ENCODE measurements at regions not wholly inside any gene's neighbourhood (a gene's known extent, or its start where the extent isn't known, plus 50 kb on each side); places are given as distances from the start of the nearest gene placed in this dataset.
A peak's percentile ranks its signal among the peaks of the same experiment; 100 is the strongest.
"Not testable (repeated sequence)": the region's sequence is repeated elsewhere in the genome, so short reads cannot be mapped to it uniquely, and the experiment has no call there.

DNA sequence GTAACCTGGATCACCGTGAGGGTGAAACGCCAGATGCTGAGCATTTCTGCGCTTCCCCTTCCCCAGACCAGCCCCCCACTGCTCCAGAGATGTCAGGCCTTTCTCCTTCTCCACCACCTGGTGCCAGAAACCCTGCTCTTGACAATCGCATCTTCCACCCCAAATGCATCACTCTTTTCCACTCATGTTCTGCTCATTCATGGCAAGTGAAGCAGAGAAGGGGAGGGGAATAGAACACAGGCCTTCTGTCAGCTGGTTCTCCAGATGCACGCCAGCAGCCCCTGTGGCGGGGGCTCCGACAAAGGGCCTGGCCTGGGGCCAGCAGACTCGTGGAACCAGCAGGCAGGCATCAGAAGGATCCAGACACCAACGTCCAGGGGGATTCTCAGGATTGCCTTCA lies 68.5 kb upstream of the SVIL start:
- Mint-ChIP-seq H3K36me3 (peaks cover 3% of the 10 kb centered on the region), H3K4me1 (ENCODE audit: low read depth) (peaks cover 38% of the 10 kb centered on the region), H3K27me3 (no peaks in the 10 kb centered on the region), H3K27ac (no peak overlapping the region), H3K4me3 (peak overlapping the region; percentile 32), H3K9me3 (peaks cover 9% of the 10 kb centered on the region)
- intact Hi-C loops (cut with micrococcal nuclease): no loop called here
- ChIA-PET POLR2A (no interaction called here), CTCF (interaction anchor here (1.6 kb wide), 1 partner anchor 33 kb away, joined by 8 read pairs; no protein-coding TSS in a partner anchor)
- no peak for DNase-seq

DNA sequence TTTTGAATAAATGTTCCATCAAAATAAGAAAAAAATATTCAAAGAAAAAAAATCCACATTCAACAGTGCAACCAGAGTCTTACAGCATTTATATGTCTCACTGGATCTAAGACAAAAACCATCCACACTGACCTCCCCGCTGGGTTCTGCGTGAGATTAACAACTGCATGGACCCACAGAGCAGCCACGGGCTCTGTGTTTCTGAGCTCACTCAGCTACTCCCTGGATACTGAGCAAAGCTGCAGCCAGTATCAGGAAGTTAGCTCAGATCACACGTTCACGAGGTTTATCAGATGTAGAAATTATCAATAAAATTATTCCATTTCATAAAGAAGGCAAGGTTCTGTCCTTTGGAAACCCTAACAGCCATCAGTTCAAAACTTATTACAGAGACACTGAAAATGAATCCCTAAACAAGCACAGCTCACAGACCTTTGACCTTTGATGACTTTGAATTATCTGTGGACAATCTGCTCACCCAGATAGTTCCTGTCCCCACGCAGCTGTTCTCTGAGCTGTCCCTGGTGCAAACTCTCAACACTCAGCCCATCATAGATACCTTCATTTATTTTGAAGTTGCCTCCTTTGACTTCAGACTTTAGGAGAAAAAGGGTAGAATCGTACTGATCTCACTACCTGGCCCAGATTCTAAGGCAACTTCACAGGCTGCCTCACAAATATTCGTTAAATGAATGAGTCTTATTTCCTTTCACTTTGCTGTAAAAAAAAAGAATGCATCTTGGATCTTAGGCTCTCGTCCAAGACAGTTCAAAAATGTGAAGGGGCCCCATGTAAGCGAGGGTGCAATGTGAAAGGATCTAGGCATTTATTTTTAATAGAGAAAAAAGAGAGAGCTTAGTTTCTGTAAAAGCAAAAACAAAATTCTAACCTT lies 67.7 kb upstream of the SVIL start:
- intact Hi-C loops (cut with micrococcal nuclease): no loop called here
- peaks cover 38% of the 10 kb centered on the region for H3K4me1 Mint-ChIP-seq (ENCODE audit: low read depth)
- POLR2A ChIA-PET: no interaction called here
- peaks cover 3% of the 10 kb centered on the region for H3K36me3 Mint-ChIP-seq
- no peak for DNase-seq
- H3K9me3 Mint-ChIP-seq: peaks cover 9% of the 10 kb centered on the region
- peak overlapping the region; percentile 53 for H3K27ac Mint-ChIP-seq
- CTCF ChIA-PET: interaction anchor here (1.0 to 1.6 kb wide), 2 partner anchors 34 to 119 kb away, joined by 3 to 8 read pairs; no protein-coding TSS in a partner anchor
- H3K27me3 Mint-ChIP-seq: no peaks in the 10 kb centered on the region
- H3K4me3 Mint-ChIP-seq: peak overlapping the region; percentile 42

DNA sequence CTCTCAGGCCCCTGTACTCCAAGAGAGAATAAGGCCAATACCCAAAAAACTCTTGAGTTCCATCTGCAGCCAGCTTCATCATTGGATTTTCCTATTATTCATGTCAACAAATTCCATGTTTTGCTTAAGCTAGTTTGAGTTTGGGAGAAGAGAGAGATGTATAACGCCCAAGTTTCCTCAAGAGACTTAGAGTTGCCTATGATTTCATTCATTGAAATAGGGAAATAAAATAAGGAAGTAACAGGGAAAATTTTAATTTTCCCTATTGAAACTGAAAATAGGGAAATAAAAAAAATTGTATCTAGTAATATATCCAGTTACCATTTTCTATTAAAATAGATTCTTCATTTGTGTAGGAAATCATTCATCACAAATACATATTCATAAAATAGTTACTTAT lies 66.5 kb upstream of the SVIL start:
- Mint-ChIP-seq H3K4me3 (no peak overlapping the region), H3K27ac (no peak overlapping the region), H3K36me3 (no peaks in the 10 kb centered on the region), H3K4me1 (ENCODE audit: low read depth) (peaks cover 31% of the 10 kb centered on the region), H3K9me3 (peaks cover 3% of the 10 kb centered on the region), H3K27me3 (no peaks in the 10 kb centered on the region)
- DNase-seq: no peak
- ChIA-PET CTCF (no interaction called here), POLR2A (no interaction called here)
- intact Hi-C loops (cut with micrococcal nuclease): no loop called here

DNA sequence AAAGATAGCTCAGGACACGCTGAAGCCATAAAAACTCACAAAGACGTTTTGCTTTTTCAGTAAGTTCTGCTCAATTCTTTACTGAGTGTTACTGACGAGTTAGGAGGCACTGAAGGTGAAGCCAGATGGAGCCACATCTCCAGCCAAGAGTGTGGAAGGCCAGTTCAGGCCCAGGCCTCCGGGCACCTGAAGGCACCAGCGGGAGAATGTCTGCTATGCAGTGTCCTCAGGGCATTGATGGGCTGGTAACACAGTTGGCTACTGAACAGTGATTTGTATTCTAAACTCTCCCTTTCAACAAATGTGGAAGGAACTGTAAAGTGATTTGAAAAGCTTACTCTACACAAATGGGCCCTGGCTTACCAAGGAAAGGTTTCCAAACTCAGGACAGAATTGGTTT lies 64.8 kb upstream of the SVIL start:
- DNase-seq: no peak
- POLR2A ChIA-PET: no interaction called here
- Mint-ChIP-seq H3K4me1 (ENCODE audit: low read depth) (peaks cover 29% of the 10 kb centered on the region), H3K9me3 (no peaks in the 10 kb centered on the region), H3K4me3 (no peak overlapping the region), H3K36me3 (no peaks in the 10 kb centered on the region), H3K27me3 (no peaks in the 10 kb centered on the region), H3K27ac (no peak overlapping the region)
- intact Hi-C loops (cut with micrococcal nuclease): no loop called here
- CTCF ChIA-PET: no interaction called here

DNA sequence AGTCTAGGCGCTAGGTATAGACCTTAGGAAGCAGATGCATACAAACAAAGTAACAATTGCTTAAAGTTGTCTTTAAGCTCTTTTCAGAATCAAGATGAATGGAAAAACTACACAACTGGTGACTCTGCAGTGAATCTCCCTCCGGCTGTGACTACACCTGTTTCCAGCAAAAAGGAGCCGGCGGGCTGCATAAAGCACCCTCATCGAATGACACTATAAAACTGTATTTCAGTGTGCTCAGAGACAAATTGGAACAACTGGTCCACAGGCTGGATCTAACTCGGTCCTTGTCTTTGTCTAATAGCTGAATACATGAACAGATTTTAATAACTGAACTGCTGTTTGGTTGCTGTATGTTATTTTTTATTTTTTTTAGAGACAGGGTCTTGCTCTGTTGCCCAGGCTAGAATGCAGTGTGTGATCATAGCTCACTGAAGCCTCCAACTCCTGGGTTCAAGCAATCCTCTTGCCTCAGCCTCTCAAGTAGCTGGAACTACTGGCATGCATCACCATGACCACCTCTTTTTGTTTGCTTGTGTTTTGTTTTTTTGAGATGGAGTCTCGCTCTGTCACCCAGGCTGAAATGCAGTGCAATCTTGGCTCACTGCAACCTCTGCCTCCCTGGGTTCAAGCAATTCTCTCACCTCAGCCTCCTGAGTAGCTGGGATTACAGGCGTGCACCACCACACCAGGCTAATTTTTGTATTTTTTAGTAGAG lies 64.2 kb upstream of the SVIL start:
- ChIA-PET CTCF (interaction anchor here (0.8 kb wide), 1 partner anchor 36 kb away, joined by 3 read pairs; no protein-coding TSS in a partner anchor), POLR2A (no interaction called here)
- Mint-ChIP-seq H3K4me1 (ENCODE audit: low read depth) (peaks cover 23% of the 10 kb centered on the region), H3K4me3 (no peak overlapping the region), H3K36me3 (no peaks in the 10 kb centered on the region), H3K27me3 (no peaks in the 10 kb centered on the region), H3K9me3 (no peaks in the 10 kb centered on the region), H3K27ac (no peak overlapping the region)
- no peak for DNase-seq
- intact Hi-C loops (cut with micrococcal nuclease): no loop called here

DNA sequence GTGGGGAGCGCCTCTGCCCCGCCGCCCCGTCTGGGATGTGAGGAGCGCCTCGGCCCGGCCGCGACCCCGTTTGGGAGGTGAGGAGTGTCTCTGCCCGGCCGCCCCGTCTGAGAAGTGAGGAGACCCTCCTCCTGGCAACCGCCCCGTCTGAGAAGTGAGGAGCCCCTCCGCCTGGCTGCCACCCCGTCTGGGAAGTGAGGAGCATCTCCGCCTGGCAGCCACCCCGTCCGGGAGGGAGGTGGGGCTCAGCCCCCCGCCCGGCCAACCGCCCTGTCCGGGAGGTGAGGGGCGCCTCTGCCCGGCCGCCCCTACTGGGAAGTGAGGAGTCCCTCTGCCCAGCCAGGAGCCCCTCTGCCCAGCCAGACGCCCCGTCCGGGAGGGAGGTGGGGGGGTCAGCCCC lies 61.8 kb upstream of the SVIL start:
- CTCF ChIA-PET; H3K9me3 Mint-ChIP-seq; H3K27me3 Mint-ChIP-seq; POLR2A ChIA-PET; H3K27ac Mint-ChIP-seq; H3K36me3 Mint-ChIP-seq; intact Hi-C loops (cut with micrococcal nuclease); DNase-seq; H3K4me3 Mint-ChIP-seq: not testable (repeated sequence)
- peaks cover 11% of the 10 kb centered on the region for H3K4me1 Mint-ChIP-seq (ENCODE audit: low read depth)

DNA sequence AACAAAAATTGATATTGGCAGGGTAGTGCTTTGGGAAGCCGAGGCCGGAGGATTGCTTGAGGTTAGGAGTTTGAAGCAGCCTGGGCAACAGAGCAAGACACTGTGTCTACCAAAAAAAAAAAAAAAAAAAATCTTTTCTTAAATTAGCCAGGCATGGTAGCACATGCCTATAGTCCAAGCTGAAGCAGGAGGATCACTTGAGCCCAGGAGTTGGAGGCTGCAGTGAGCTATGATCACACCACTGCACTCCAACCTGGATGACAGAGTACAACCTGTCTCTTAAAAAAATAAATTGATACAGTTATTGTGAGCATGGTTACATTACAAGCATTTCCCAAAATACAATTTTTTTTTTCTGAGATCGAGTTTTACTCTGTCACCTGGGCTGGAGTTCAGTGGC lies 59.4 kb upstream of the SVIL start:
- no peaks in the 10 kb centered on the region for H3K36me3 Mint-ChIP-seq

DNA sequence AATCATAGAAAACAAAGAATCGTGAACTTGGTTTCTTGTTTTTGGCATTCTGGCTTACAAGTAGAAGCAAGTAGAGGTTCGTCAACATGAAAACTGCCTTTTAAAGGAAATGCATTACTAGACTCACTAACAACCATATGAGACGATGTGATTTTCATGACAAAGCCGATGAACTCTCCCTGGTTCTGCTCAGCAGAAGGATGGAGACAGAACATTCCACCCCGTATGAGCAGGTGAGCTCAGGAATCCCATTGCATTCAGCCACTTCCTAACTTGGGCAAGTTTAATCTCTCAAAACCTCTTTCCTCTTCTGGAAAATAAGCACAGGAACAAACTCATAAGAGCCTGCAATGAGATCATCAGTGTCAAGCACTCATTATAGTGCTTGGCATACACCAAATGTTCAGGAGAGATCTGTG lies 57.4 kb upstream of the SVIL start:
- Mint-ChIP-seq H3K4me3 (no peak overlapping the region), H3K27ac (no peak overlapping the region), H3K27me3 (no peaks in the 10 kb centered on the region), H3K36me3 (peaks cover under 1% of the 10 kb centered on the region), H3K9me3 (no peaks in the 10 kb centered on the region), H3K4me1 (ENCODE audit: low read depth) (peaks cover 27% of the 10 kb centered on the region)
- no peak for DNase-seq
- intact Hi-C loops (cut with micrococcal nuclease): no loop called here
- CTCF ChIA-PET: interaction anchor here (0.6 kb wide), 1 partner anchor 1063 kb away, joined by 3 read pairs; no protein-coding TSS in a partner anchor
- POLR2A ChIA-PET: no interaction called here

More for the DNA sequence above, 59.4 kb upstream of the SVIL start:
- Mint-ChIP-seq H3K9me3 (no peaks in the 10 kb centered on the region), H3K27ac (no peak overlapping the region), H3K27me3 (no peaks in the 10 kb centered on the region), H3K4me1 (ENCODE audit: low read depth) (peaks cover 11% of the 10 kb centered on the region), H3K4me3 (no peak overlapping the region)
- DNase-seq: no peak
- intact Hi-C loops (cut with micrococcal nuclease): no loop called here
- ChIA-PET CTCF (no interaction called here), POLR2A (no interaction called here)

DNA sequence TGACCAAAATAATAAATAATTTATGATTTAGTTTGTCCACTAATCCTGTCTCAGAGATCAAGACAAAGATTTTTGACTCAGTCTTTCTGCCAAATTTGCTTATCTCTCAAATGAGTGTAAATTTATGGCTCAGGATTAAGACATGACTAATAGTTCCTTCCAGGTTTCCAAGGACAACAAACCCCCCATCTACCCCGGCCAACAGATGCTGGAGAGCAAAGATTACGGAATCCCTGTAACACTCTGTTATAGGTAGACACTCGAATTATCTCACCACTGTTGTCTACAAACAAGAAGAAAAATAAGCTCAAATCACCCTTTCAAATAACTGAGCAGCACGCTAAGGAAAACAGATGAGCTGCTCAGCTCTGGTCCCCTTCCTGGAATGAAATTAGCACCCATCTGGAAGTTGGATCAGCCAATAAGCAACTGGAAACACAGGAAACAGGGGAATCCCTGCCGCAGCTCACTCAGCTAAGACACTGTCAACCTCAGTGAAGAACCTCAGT lies 56.8 kb upstream of the SVIL start:
- peaks cover 2% of the 10 kb centered on the region for H3K36me3 Mint-ChIP-seq
- POLR2A ChIA-PET: no interaction called here
- no peaks in the 10 kb centered on the region for H3K27me3 Mint-ChIP-seq
- CTCF ChIA-PET: interaction anchor here (0.6 kb wide), 1 partner anchor 1062 kb away, joined by 3 read pairs; no protein-coding TSS in a partner anchor
- no peak for DNase-seq
- peaks cover 29% of the 10 kb centered on the region for H3K4me1 Mint-ChIP-seq (ENCODE audit: low read depth)
- H3K9me3 Mint-ChIP-seq: no peaks in the 10 kb centered on the region
- no peak overlapping the region for H3K4me3 Mint-ChIP-seq
- no peak overlapping the region for H3K27ac Mint-ChIP-seq
- intact Hi-C loops (cut with micrococcal nuclease): no loop called here

DNA sequence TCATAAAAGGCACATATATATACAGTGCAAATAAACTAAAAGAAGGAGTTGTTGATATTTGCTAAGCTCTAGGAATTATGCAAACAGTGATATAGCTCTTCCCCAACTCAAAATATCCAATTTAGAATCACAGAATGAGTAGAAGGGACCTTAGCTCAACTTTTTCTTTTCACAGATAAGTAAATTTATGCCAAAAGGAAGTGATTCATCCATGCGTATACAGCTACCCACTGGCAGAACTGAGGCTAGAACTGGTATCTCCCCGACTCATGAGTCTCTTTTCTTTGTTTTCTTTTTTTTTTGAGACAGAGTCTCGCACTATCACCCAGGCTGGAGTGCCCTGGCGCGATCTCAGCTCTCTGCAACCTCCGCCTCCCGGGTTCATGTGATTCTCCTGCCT lies 54.2 kb upstream of the SVIL start:
- Mint-ChIP-seq H3K27ac (no peak overlapping the region), H3K36me3 (peaks cover 21% of the 10 kb centered on the region), H3K27me3 (no peaks in the 10 kb centered on the region), H3K4me1 (ENCODE audit: low read depth) (peaks cover 33% of the 10 kb centered on the region), H3K4me3 (peak overlapping the region; percentile 16), H3K9me3 (peaks cover 4% of the 10 kb centered on the region)
- POLR2A ChIA-PET: interaction anchor here (0.7 to 2.0 kb wide), 2 partner anchors 31 to 344 kb away, joined by 5 to 11 read pairs; no protein-coding TSS in a partner anchor
- peak; percentile 35 for DNase-seq
- CTCF ChIA-PET: interaction anchor here (0.6 to 1.3 kb wide), 3 partner anchors 31 to 163 kb away, joined by 3 read pairs; no protein-coding TSS in a partner anchor
- intact Hi-C loops (cut with micrococcal nuclease): loop anchor here (1.0 to 2.0 kb wide), 3 partner anchors 30 to 56 kb away; no protein-coding TSS in a partner anchor

DNA sequence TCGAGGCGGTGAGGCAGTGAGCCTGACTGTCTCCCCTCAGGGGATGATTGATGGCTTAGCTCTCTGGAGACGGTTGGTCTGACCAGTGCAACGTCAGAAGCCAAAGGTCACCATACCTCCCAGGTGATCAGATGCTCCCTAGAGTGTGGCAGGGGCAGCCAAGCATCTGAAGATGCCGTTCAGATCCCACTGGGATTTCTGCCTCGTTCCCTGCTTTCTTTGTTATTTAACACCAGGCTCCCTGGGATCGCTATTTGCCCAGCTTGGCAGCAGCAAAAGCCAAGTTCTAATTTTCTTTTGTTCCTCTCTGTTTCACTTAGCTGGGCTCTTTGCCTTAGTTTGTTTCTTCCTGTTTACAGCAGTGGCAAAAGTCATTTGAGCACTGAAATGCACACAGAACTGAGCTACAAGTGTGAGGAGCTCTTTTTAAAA lies 53.5 kb upstream of the SVIL start:
- H3K4me3 Mint-ChIP-seq: no peak overlapping the region
- peaks cover 23% of the 10 kb centered on the region for H3K36me3 Mint-ChIP-seq
- H3K9me3 Mint-ChIP-seq: peaks cover 4% of the 10 kb centered on the region
- peaks cover 41% of the 10 kb centered on the region for H3K4me1 Mint-ChIP-seq (ENCODE audit: low read depth)
- no peak overlapping the region for H3K27ac Mint-ChIP-seq
- ChIA-PET POLR2A (interaction anchor here (2.0 kb wide), 1 partner anchor 30 kb away, joined by 11 read pairs; no protein-coding TSS in a partner anchor), CTCF (interaction anchor here (1.2 to 1.3 kb wide), 2 partner anchors 31 to 48 kb away, joined by 3 read pairs; no protein-coding TSS in a partner anchor)
- no peaks in the 10 kb centered on the region for H3K27me3 Mint-ChIP-seq
- intact Hi-C loops (cut with micrococcal nuclease): loop anchor here (2.0 kb wide), 2 partner anchors 47 to 55 kb away; no protein-coding TSS in a partner anchor
- DNase-seq: no peak

All from activated CD4-positive, alpha-beta memory T cell treated with anti-CD3 and anti-CD28 coated beads for 36 hours (primary cell).